SJSA1 (cell line): ENCODE measurements at regions not wholly inside any gene's neighbourhood (a gene's known extent, or its start where the extent isn't known, plus 50 kb on each side); places are given as distances from the start of the nearest gene placed in this dataset.

Source experiments
- DNase-seq, 2 experiments: peaks; one replicate each; pipeline ENCODE4 v3.0.0-alpha.2; 2015 to 2020; ENCODE audit warnings: low spot score in 2 of 2, low read depth in 1 of 2
- H3K27ac ChIP-seq: fragments of 250-450 bp; sonication (Bioruptor Pico); 2 replicates; pipeline ENCODE4 v1.5.1; 2020; ENCODE audit warnings: mild to moderate bottlenecking, moderate library complexity
- H3K27me3 ChIP-seq: fragments of 250-450 bp; sonication (Bioruptor Pico); replicated peaks from 2 replicates; pipeline ENCODE4 v1.5.1; 2020; ENCODE audit warnings: mild to moderate bottlenecking, moderate library complexity
- H3K36me3 ChIP-seq: fragments of 250-450 bp; sonication (Bioruptor Pico); 2 replicates; pipeline ENCODE4 v1.5.1; 2020; ENCODE audit warnings: mild to moderate bottlenecking
- H3K4me1 ChIP-seq: fragments of 250-450 bp; sonication (Bioruptor Pico); replicated peaks from 2 replicates; pipeline ENCODE4 v1.6.1; 2021; ENCODE audit warnings: mild to moderate bottlenecking
- H3K4me3 ChIP-seq: fragments of 250-450 bp; sonication (Bioruptor Pico); 2 replicates; pipeline ENCODE4 v1.5.1; 2020; ENCODE audit warnings: mild to moderate bottlenecking
- H3K9me3 ChIP-seq: fragments of 250-450 bp; sonication (Bioruptor Pico); replicated peaks from 2 replicates; pipeline ENCODE4 v1.5.1; 2020; ENCODE audit warnings: mild to moderate bottlenecking

DNA sequence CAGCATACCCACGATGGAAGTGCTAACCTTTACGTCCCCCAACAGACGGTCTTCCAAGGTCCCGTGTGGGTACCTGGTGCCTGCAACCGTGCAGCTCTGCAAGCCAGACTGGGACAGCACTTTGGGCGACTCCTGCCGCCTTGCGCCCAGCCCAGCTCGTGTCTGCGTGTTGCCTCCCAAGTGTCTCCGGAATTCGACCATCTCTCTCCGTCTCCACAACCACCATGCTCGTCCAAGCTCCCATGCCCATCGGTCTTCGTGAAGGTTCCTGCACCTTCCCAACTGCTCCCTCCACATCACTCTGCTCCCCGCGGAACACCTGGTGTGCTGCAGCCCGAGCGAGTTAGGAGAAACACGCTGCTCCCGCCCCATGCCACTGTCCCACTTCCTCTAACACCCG lies 173.2 kb upstream of the AFDN start:
- 0 out of 2 replicates have a peak, but pooled peaks cover 2% of the 10 kb centered on the region for H3K9me3 ChIP-seq
- no peaks in the 10 kb centered on the region for H3K27me3 ChIP-seq
- H3K36me3 ChIP-seq, result no peaks in the 10 kb centered on the region
- H3K4me1 ChIP-seq, result no peaks in the 10 kb centered on the region
- no peak for DNase-seq
- no peak overlapping the region for H3K4me3 ChIP-seq
- no peak overlapping the region for H3K27ac ChIP-seq

DNA sequence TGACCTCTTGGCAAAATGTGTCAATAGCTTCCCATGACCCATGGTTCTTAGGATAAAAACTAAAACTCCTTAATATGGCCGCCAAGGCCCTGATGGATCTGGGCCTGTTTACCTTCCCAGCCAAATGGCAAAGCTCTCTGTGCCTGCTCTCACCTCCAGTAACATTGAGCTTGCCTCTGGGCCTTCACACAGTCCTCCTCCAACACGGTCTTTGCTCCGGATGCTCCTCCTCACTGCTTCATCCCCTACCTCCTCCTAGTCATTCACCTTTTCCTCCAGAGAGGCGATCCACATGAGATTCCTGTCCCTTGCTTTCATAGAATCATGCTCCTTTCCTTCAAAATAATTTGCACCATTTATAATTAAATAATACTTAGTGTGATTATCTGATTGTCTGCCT lies 172.3 kb upstream of the AFDN start:
- no peaks in the 10 kb centered on the region for H3K27me3 ChIP-seq
- 0 out of 2 replicates have a peak, but pooled peaks cover 2% of the 10 kb centered on the region for H3K9me3 ChIP-seq
- no peak for DNase-seq
- no peaks in the 10 kb centered on the region for H3K4me1 ChIP-seq
- no peaks in the 10 kb centered on the region for H3K36me3 ChIP-seq
- H3K4me3 ChIP-seq, result no peak overlapping the region
- no peak overlapping the region for H3K27ac ChIP-seq

DNA sequence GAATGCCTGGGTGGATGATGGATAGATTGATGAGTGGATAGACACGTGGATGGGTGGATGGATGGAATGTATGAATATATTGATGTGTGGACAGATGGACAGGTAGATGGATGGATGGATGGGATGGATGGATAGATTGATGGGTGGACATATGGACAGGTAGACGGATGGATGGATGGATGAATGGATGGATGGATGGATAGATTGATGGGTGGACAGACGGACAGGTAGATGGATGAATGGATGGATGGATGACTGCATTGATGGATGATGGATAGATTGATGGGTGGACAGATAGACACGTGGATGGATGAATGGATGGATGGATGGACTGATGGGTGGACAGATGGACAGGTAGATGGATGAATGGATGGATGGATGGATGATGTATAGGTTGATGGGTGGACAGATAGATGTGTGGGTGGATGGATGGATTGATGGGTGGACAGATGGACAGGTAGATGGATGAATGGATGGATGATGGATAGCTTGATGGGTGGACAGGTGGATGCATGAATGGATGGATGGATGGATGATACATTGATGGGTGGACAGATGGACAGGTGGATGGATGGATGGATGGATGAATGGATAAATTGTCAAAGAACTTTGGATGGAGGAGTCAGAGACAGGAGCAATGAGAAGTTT lies 171.4 kb upstream of the AFDN start:
- Histone ChIP-seq H3K27ac (no peak overlapping the region), H3K4me3 (no peak overlapping the region), H3K27me3 (no peaks in the 10 kb centered on the region), H3K4me1 (no peaks in the 10 kb centered on the region), H3K9me3 (0 out of 2 replicates have a peak, but pooled peaks cover 2% of the 10 kb centered on the region), H3K36me3 (no peaks in the 10 kb centered on the region)
- DNase-seq, result no peak

DNA sequence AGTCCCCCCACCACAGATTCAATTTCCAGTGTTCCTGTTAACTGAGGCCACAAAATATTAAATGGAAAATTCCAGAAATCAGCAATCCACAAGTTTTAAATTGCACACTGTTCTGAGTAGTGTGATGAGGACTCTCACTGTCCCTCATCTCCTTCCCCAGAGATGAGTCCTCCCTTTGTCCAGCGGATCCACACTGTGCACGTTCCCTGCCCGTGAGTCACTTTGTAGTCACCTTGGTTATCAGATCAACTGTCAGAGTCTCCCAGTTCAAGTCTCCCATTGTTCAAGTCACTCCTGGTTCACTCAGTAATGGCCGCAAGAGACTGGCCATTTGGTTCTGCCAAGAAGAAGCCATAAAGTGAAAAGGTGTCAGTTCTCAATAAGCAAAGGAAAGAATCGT lies 168.6 kb upstream of the AFDN start:
- Histone ChIP-seq H3K4me1 (no peaks in the 10 kb centered on the region), H3K27ac (no peak overlapping the region), H3K36me3 (no peaks in the 10 kb centered on the region), H3K27me3 (no peaks in the 10 kb centered on the region), H3K9me3 (0 out of 2 replicates have a peak, but pooled peaks cover 2% of the 10 kb centered on the region), H3K4me3 (no peak overlapping the region)
- no peak for DNase-seq

DNA sequence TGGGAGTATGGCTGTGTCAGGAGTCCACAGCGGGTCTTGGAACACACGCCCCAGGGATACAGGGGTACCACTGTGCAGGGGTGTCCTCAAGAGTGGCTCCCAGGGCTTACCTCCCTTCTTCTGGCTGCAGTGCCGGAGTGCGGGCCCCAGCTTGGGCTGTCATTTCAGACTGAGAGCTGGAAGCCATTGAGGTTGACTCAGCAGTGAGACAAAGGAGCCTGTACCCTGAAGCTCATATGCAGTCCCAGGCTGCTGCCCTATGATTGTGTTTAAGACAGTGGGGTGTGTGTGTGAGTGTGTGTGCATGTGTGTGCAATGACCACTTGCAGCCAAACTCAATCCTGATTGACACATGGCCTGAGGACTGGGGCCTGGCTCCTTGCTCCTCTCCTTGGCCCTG lies 167.7 kb upstream of the AFDN start:
- Histone ChIP-seq H3K27ac (no peak overlapping the region), H3K9me3 (0 out of 2 replicates have a peak, but pooled peaks cover 2% of the 10 kb centered on the region), H3K4me3 (no peak overlapping the region), H3K36me3 (no peaks in the 10 kb centered on the region), H3K27me3 (no peaks in the 10 kb centered on the region), H3K4me1 (no peaks in the 10 kb centered on the region)
- no peak for DNase-seq

DNA sequence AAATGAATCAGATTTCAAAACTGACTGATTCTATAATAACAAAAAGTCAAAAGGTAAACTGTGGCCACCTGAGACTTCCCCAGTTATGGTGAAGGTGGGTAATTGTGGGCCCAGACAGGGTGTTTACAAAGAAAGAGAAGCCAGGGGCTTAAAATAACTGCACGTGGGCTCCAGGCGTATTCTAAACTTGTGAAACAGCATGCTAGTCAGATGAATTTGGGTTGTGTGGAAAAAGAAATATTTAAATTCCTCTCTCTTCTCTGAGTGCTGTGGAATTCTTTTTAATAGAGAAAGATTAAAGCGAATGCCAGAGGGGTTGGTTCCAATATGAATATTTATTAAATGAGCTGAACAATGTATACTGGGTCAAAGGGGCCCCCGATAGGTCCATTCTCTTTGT lies 166.3 kb upstream of the AFDN start:
- DNase-seq, result no peak
- Histone ChIP-seq H3K4me1 (no peaks in the 10 kb centered on the region), H3K36me3 (no peaks in the 10 kb centered on the region), H3K27me3 (no peaks in the 10 kb centered on the region), H3K9me3 (no peaks in the 10 kb centered on the region), H3K4me3 (no peak overlapping the region), H3K27ac (no peak overlapping the region)

DNA sequence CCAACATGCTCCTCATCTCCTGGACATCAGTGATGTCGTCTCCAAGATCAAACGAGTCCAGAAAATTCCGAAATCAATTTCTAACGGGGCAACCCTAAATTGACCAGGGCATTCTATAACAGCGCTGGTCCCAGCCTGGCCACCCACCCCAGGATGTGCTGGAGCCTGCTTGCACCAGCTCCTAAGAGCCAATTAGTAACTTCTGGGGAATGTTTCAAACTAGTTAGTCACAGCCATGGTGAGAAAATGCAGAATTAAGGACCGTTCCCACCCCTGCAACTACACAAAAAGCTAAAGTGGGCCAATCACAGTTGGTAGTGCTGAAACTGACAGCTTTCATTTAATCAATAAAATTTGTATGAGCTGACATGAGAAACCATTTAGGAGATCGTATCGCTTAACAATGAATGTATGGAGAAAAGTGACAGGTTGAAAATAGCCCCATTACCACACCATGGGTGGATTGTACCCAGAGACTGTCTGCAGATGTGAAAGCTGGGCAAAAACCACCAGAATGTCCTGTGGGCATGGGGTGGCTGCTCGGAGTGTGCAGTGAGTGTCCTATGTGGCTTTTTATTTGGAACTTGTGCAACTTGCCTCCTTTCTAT lies 165.7 kb upstream of the AFDN start:
- Histone ChIP-seq H3K9me3 (no peaks in the 10 kb centered on the region), H3K27me3 (no peaks in the 10 kb centered on the region), H3K4me3 (no peak overlapping the region), H3K4me1 (no peaks in the 10 kb centered on the region), H3K36me3 (no peaks in the 10 kb centered on the region), H3K27ac (no peak overlapping the region)
- DNase-seq, result no peak

DNA sequence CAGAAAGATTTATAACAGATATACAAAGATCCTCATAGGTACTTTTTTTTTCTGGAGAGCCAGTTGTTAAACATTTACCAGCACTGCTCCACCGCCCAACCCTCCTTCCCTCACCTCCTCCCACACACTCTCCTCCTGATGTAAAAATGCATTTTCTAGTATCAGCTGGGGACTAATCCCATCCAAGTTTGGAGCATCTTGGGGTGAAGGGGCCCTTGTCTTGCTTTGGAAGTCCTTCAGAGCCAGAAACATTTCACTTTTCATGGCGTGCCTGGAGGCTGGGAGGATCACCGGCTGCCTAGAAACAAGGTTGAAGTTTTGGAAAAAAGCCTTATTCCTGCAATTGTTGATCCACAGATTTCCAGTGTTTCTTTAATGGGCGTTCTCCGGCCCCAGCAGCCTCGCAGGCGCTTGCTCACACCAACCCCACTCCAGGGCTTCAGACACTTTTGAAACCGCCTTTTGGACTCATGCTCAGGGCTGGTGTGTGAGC lies 165.1 kb upstream of the AFDN start:
- Histone ChIP-seq H3K4me3 (no peak overlapping the region), H3K27me3 (no peaks in the 10 kb centered on the region), H3K27ac (no peak overlapping the region), H3K36me3 (no peaks in the 10 kb centered on the region), H3K9me3 (no peaks in the 10 kb centered on the region), H3K4me1 (no peaks in the 10 kb centered on the region)
- no peak for DNase-seq

DNA sequence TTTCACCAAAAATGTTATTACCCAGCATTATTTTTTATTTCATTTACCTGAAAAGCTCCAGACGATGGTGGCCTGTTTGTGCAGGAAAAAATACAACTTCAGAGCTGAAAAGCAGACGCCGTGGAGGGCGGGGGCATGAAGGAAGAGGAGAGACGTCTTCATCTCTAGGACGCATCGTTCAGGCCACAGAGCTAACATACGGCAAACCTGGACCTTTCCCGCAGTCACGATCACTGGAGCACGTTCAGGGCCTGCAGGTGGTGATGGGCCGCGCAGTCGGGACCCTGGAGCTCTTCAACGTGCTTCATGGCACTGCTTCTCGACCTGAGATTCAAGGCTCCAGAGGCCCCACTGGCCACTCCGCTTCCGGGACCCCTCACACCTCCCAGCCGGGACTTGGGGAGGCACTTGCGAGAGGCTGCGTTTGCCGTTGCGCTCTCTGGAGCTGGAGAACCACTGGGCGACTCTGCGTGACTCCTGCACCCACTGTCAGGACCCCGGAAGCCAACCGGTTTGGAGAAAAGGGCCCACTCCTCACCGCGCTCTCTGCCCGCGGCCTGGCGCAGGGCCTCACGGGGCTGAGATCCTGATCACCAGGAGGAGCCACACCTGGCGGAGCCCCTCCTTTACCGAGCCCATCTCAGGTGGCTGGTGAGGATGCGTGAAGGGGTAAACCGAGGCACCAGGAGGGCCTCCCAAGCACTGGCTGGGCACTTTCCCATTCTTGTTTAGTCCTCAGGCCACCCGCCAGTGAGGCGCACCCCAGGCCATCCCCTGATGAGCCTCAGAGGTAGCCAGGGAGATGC lies 164.4 kb upstream of the AFDN start:
- no peaks in the 10 kb centered on the region for H3K4me1 ChIP-seq
- no peaks in the 10 kb centered on the region for H3K27me3 ChIP-seq
- H3K36me3 ChIP-seq, result no peaks in the 10 kb centered on the region
- H3K9me3 ChIP-seq, result no peaks in the 10 kb centered on the region
- no peak overlapping the region for H3K27ac ChIP-seq
- H3K4me3 ChIP-seq, result no peak overlapping the region
- no peak for DNase-seq

DNA sequence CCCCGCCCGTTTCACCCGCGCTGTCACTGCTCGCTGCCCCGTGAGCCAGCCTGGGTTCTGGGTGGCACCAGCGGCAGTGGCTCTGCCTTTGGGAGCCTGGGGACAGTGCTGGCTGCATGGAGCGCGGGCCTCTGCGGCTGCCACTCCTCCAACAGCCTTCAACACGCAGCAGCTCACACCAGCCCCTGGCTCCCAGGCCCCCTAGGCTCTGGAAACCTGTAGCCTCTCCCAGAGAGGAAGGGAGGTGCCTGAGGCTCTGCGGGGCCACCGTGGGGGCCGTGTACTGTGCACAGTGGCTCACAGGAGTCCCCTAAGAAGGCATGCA lies 163.9 kb upstream of the AFDN start:
- H3K4me1 ChIP-seq, result peaks cover 4% of the 10 kb centered on the region
- no peak overlapping the region for H3K27ac ChIP-seq
- no peak overlapping the region for H3K4me3 ChIP-seq
- no peak for DNase-seq
- no peaks in the 10 kb centered on the region for H3K27me3 ChIP-seq
- H3K36me3 ChIP-seq, result no peaks in the 10 kb centered on the region
- H3K9me3 ChIP-seq, result no peaks in the 10 kb centered on the region

DNA sequence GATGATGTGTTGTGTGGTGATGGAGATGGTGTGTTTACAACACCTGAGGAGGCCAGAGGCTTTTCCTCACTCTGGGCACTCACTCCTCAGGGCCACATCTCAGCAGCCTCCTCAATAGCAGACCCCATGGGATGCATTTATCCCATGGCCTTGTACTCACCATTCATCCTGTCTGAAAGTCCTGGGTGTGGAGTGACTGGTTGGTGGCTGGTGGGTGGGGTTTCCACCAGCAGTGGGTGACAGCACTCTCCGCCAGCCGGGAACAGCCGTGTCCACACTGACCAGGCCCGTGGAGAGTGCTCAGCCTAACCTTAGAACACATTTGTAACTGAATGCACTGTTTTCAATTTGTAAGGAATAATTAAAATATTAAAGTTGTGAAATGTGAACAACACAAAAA lies 163.4 kb upstream of the AFDN start:
- Histone ChIP-seq H3K27ac (no peak overlapping the region), H3K27me3 (no peaks in the 10 kb centered on the region), H3K4me1 (peaks cover 9% of the 10 kb centered on the region), H3K36me3 (no peaks in the 10 kb centered on the region), H3K4me3 (no peak overlapping the region), H3K9me3 (no peaks in the 10 kb centered on the region)
- DNase-seq, result no peak

DNA sequence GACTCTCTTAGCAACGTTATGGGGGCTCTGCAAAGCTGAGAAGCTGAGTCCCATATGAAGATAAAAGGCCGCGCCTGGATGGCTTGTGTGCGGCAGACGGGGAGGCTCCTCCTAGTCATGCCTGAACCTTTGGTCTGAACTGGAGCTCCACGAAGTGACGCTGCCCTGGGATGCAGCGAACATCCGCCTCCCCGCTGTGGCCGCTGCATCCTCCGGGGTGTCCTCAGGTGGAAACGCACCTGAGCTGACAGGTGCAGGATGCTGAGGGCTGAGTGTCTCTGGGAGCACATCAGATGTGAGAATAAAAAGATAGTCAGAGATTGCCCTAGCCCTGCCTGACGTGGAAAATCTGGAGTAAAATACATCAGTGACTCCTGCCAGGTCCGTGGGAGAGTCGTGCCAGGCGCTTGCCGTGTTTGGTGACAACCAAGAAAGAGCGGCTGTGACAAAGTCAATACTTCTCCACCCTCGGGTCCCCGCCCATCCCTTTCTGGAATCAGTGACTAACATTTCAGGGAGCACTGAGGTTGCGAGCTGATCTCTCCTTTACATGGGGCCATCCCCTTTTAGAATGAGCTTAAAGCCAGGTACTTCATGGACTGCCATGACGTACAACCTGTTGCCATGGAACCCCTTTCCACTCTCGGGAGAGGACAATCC lies 162.8 kb upstream of the AFDN start:
- peaks cover 9% of the 10 kb centered on the region for H3K4me1 ChIP-seq
- no peaks in the 10 kb centered on the region for H3K36me3 ChIP-seq
- no peak overlapping the region for H3K4me3 ChIP-seq
- no peaks in the 10 kb centered on the region for H3K9me3 ChIP-seq
- no peak for DNase-seq
- H3K27me3 ChIP-seq, result no peaks in the 10 kb centered on the region
- H3K27ac ChIP-seq, result no peak overlapping the region

DNA sequence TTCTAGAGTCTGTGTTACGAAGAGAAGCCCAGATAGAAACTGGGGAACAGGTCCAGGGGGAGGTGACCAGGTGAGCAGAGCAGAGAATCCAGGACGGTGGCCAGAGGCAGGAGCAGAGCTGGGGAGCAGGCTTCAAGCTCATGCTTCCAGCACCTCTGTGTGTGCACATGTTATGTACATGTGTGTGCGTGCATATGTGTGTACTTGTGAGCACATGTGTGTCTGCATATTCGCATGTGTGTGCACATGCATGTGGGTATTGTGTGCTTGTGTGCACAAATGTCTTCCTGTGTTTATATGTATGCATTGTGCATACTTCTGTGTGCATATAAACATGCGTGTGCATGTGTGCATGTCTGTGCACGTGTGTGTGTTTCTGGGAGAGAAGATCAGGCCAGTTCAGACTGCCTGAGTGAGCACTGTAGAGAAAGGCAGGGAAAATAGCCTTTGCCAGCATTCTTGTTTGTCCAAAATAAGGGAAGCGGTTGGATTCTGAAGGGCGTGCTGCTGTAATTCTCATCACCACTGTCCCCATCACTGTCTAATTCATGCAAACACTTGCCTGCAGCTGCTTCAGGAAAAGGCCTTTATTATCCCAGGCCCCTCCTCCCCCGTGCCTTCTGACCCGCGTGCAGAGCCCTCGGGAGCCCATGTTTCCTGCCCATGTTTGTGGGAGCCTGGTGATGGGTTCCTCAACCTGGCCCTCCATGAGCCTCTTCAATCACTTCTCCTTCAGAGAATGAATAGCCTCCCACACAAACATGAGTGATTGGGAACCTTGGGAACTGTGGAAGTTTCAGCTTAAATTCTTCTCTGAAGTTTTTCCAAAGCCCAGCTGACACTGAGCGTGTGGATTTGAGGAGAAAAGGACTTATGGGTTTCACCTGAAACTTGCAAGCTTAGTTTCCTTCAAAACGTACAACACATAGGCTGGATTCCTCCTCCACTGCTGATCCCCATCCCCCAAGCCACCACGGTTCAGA lies 161.7 kb upstream of the AFDN start:
- no peaks in the 10 kb centered on the region for H3K27me3 ChIP-seq
- peaks cover 9% of the 10 kb centered on the region for H3K4me1 ChIP-seq
- H3K36me3 ChIP-seq, result no peaks in the 10 kb centered on the region
- no peak overlapping the region for H3K27ac ChIP-seq
- DNase-seq, result no peak
- no peaks in the 10 kb centered on the region for H3K9me3 ChIP-seq
- no peak overlapping the region for H3K4me3 ChIP-seq
